Right atrium auricular region (tissue), 2 donors: ENCODE measurements at regions not wholly inside any gene's neighbourhood (a gene's known extent, or its start where the extent isn't known, plus 50 kb on each side); places are given as distances from the start of the nearest gene placed in this dataset.

ENCODE experiments used
- DNase-seq: peaks from one replicate; pipeline ENCODE4 v3.0.0-alpha.2; 2019; ENCODE audit warnings: low spot score
- H3K27ac ChIP-seq, 2 donors: fragments of 200-600 bp; sonication (generic); 1 replicate in 1 of 2; 2 replicates in 1 of 2; pipeline ENCODE4 v1.5.1; 2016 to 2019
- H3K27me3 ChIP-seq, 2 donors: fragments of 200-600 bp; sonication (generic); one replicate each; pipeline versions ENCODE4 v1.5.1 to v1.6.0; 2017 to 2019
- H3K36me3 ChIP-seq: fragments of 200-600 bp; sonication (generic); one replicate; pipeline ENCODE4 v1.5.1; 2016
- H3K4me1 ChIP-seq, 2 donors: fragments of 200-600 bp; sonication (generic); one replicate each; pipeline versions ENCODE4 v1.5.1 to v1.6.0; 2017 to 2019
- H3K4me3 ChIP-seq, 2 donors: fragments of 200-600 bp; sonication (generic); 1 replicate in 1 of 2; 2 replicates in 1 of 2; pipeline ENCODE4 v1.5.1; 2017 to 2019; ENCODE audit warnings: mild to moderate bottlenecking in 1 of 2, moderate library complexity in 1 of 2
- H3K9me3 ChIP-seq, 2 donors: fragments of 200-600 bp; sonication (generic); one replicate each; pipeline ENCODE4 v1.5.1; 2019
- TF ChIP-seq, protein P1 (sequence below), 2 donors: fragments of 200-600 bp; sonication (generic); IDR thresholded peaks; one replicate each; pipeline ENCODE4 v1.5.1; 2019; ENCODE audit warnings: antibody characterized with exemption in 2 of 2

DNA sequence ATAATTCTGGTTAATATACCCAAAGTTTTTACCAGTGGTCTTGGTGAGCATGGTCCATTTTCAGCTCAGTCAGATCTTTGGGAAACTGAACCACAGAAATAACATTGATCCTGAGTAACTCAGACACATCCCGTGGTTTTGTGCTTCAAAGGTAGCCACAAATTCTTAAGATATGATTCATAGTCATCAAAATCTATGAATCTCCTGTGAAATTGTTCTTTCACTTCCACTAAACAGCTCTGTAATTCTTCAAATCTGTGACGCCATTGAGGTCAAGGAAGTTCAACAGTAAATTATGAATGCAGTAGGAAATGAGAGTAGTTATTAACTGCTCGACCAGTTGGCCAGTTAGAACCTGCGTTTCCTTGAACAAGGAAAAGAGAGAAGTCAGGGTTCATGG is 147.3 kb downstream of the IRS1 start:
- H3K27ac ChIP-seq, result no peak overlapping the region
- peaks cover 0 to 4% of the 10 kb centered on the region in 2 donors for H3K9me3 ChIP-seq
- H3K36me3 ChIP-seq, result no peaks in the 10 kb centered on the region
- DNase-seq, result no peak
- H3K27me3 ChIP-seq, result no peaks in the 10 kb centered on the region
- TF ChIP-seq, protein P1, sequence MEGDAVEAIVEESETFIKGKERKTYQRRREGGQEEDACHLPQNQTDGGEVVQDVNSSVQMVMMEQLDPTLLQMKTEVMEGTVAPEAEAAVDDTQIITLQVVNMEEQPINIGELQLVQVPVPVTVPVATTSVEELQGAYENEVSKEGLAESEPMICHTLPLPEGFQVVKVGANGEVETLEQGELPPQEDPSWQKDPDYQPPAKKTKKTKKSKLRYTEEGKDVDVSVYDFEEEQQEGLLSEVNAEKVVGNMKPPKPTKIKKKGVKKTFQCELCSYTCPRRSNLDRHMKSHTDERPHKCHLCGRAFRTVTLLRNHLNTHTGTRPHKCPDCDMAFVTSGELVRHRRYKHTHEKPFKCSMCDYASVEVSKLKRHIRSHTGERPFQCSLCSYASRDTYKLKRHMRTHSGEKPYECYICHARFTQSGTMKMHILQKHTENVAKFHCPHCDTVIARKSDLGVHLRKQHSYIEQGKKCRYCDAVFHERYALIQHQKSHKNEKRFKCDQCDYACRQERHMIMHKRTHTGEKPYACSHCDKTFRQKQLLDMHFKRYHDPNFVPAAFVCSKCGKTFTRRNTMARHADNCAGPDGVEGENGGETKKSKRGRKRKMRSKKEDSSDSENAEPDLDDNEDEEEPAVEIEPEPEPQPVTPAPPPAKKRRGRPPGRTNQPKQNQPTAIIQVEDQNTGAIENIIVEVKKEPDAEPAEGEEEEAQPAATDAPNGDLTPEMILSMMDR (IDR thresholded peaks at IDR 0.05), result no peak
- H3K4me1 ChIP-seq, result peaks cover 0 to 24% of the 10 kb centered on the region in 2 donors
- no peak overlapping the region for H3K4me3 ChIP-seq

DNA sequence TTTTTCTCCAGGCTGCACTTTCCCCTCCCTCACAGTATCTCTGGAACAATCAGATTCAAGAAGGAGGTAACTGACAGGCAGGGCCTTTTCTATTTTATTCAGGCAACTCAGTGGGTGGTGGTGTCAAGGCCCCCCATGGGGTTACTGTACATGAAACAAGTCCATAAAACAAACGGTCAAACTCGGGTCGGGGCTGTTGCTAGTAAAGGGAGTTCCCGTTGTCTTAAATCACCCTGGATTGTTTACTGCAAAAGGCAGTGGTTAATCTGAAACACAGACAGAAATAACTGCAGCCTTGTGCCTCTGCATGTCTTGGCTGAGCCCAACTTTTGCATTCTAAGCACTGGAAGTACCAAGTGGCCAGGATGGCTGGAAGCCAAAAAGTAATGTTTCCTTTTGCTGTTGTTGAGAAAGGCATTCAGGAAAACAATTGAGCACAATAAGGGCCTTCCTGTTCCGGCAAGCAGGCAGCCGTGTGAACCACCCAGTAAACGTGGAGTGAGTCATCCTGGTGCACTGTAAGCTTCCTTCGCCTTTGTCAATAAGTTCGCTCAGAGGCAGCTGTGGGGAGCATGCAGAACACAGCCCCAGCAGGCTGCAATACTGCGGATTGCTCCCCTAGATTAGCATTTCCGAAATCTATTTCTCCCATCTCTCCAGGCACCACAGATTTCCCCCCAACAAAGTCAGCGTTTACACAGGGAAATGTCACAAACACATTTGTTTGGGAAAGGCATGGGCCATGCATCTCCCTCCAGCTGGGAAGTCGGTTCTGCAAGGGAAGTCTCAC is 149.6 kb downstream of the IRS1 start:
- Histone ChIP-seq H3K4me3 (no peak overlapping the region), H3K9me3 (peaks cover 0 to 4% of the 10 kb centered on the region in 2 donors), H3K36me3 (no peaks in the 10 kb centered on the region), H3K4me1 (peaks cover 0 to 17% of the 10 kb centered on the region in 2 donors), H3K27ac (peak overlapping the region; percentile 67 to 79), H3K27me3 (no peaks in the 10 kb centered on the region)
- DNase-seq, result peak; percentile 82
- TF ChIP-seq, protein P1 (IDR thresholded peaks at IDR 0.05), result no peak

DNA sequence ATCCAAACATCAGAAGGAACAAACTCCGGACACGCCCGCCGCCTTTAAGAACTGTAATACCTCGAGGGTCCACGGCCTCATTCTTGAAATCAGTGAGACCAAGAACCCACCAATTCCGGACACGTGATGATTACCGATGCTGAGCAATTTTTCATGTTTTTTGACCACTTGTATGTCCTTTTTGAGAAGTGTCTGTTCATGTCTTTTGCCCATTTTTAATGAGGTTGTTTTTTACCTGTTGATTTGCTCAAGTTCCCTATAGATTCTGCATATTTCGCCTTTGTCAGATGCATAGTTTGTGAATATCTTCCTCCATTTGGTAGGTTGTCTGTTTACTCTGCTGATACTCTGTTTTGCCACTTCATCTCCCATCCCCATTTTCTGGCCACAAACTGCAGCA is 150.4 kb downstream of the IRS1 start:
- TF ChIP-seq, protein P1 (IDR thresholded peaks at IDR 0.05), result no peak
- DNase-seq, result no peak
- Histone ChIP-seq H3K4me3 (no peak overlapping the region), H3K27me3 (no peaks in the 10 kb centered on the region), H3K36me3 (no peaks in the 10 kb centered on the region), H3K4me1 (peaks cover 0 to 25% of the 10 kb centered on the region in 2 donors), H3K9me3 (peaks cover 0 to 4% of the 10 kb centered on the region in 2 donors), H3K27ac (peak overlapping the region in 1 of 2 donors; percentile 79)

DNA sequence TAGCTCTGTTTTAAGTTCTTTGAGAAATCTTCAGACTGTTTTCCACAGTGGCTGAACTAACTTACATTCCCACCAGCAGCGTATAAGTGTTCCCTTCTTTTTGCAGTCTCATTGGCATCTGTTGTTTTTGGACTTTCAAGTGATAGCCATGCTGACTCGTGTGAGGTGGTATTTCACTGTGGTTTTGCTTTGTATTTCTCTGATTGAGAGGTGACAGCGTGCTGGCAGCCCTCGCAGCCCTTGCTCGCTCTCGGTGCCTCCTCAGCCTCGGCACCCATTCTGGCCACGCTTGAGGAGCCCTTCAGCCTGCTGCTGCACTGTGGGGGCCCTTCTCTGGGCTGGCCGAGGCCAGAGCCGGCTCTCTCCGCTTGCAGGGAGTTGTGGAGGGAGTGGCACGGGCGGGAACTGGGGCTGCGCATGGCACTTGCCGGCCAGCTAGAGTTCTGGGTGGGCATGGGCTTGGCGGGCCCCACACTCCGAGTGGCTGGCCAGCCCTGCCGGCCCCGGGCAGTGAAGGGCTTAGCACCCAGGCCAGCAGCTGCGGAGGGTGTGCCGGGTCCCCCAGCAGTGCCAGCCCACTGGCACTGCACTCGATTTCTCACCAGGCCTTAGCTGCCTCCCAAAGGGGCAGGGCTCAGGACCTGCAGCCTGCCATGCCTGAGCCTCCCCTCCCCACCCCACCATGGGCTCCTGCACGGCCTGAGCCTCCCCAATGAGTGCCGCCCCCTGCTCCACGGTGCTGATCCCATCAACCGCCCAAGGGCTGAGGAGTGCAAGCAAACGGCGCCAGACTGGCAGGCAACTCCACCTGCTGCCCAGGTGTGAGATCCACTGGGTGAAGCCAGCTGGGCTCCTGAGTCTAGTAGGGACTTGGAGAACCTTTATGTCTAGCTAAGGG is 151.8 kb downstream of the IRS1 start:
- H3K4me1 ChIP-seq, result peaks cover 0 to 38% of the 10 kb centered on the region in 2 donors
- no peak for DNase-seq
- no peak overlapping the region for H3K4me3 ChIP-seq
- no peaks in the 10 kb centered on the region for H3K27me3 ChIP-seq
- H3K36me3 ChIP-seq, result no peaks in the 10 kb centered on the region
- peaks cover 0 to 4% of the 10 kb centered on the region in 2 donors for H3K9me3 ChIP-seq
- TF ChIP-seq, protein P1 (IDR thresholded peaks at IDR 0.05), result no peak
- no peak overlapping the region for H3K27ac ChIP-seq

DNA sequence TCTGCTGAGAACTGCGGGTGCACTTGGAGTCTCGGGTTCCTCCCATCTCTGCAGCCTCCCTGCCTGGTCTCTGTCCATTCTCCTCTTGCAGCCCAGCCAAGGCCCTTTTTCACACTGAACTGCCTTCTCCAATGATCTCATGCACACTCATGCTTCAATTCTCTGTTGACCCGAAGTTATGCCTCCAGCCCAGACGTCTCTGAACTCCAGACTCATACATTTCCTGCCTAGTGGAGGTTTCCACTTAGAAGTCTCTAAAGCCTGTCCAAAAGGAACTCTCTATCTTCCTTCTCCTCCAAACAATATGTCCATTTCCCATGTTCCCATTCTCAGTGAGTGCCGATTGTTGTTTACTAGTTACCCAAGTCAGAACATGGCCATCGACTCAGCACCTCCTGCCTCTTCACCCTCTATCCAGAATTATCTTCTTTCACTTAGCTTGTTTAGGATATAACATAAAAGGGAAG is 155.2 kb downstream of the IRS1 start:
- H3K4me1 ChIP-seq, result peaks cover 0 to 25% of the 10 kb centered on the region in 2 donors
- H3K9me3 ChIP-seq, result peaks cover 0 to 17% of the 10 kb centered on the region in 2 donors
- H3K27me3 ChIP-seq, result no peaks in the 10 kb centered on the region
- no peak for DNase-seq
- peak overlapping the region; percentile 47 to 68 for H3K27ac ChIP-seq
- H3K36me3 ChIP-seq, result no peaks in the 10 kb centered on the region
- no peak overlapping the region for H3K4me3 ChIP-seq
- TF ChIP-seq, protein P1 (IDR thresholded peaks at IDR 0.05), result no peak
